ENCODE measurements at regions not wholly inside any gene's neighbourhood (a gene's known extent, or its start where the extent isn't known, plus 50 kb on each side); places are given as distances from the start of the nearest gene placed in this dataset.

- no peak for TF ChIP-seq REST (IDR thresholded peaks at IDR 0.05; ENCODE audit: insufficient read depth in 1 of 2, low read depth in 2 of 2, low read length in 2 of 2)
- no peak for TF ChIP-seq POLR2AphosphoS5 (IDR thresholded peaks at IDR 0.05; ENCODE audit: low read depth, low read length)
- no peak for TF ChIP-seq TAF1 (IDR thresholded peaks at IDR 0.05; ENCODE audit: borderline replicate concordance, insufficient read depth, low read length)
- no peak for TF ChIP-seq SIN3A (IDR thresholded peaks at IDR 0.05; ENCODE audit: borderline replicate concordance, insufficient read depth, low read length)
- no peak for TF ChIP-seq FOXP2 (optimal IDR thresholded peaks at IDR 0.05; ENCODE audit: borderline replicate concordance, extremely low read depth, extremely low read length, insufficient read depth)
These were observed 291.6 kb upstream of the SEMA3C start for GRCh38 chr7:81210137-81211064.

GRCh38 chr7:81209059-81209458 lies 290.2 kb upstream of the SEMA3C start:
- TF ChIP-seq FOXP2 (optimal IDR thresholded peaks at IDR 0.05; ENCODE audit: borderline replicate concordance, extremely low read depth, extremely low read length, insufficient read depth): no peak
- TF ChIP-seq POLR2AphosphoS5 (IDR thresholded peaks at IDR 0.05; ENCODE audit: low read depth, low read length): no peak

- no peak for TF ChIP-seq TAF1 (IDR thresholded peaks at IDR 0.05; ENCODE audit: borderline replicate concordance, insufficient read depth, low read length)
These were observed 288.9 kb upstream of the SEMA3C start for GRCh38 chr7:81207801-81208200.

- TF ChIP-seq SIN3A (IDR thresholded peaks at IDR 0.05; ENCODE audit: borderline replicate concordance, insufficient read depth, low read length): no peak
- no peak for TF ChIP-seq TAF1 (IDR thresholded peaks at IDR 0.05; ENCODE audit: borderline replicate concordance, insufficient read depth, low read length)
- no peak for TF ChIP-seq FOXP2 (optimal IDR thresholded peaks at IDR 0.05; ENCODE audit: borderline replicate concordance, extremely low read depth, extremely low read length, insufficient read depth)
- TF ChIP-seq POLR2AphosphoS5 (IDR thresholded peaks at IDR 0.05; ENCODE audit: low read depth, low read length): no peak
- no peak for TF ChIP-seq REST (IDR thresholded peaks at IDR 0.05; ENCODE audit: insufficient read depth in 1 of 2, low read depth in 2 of 2, low read length in 2 of 2)
These were observed 288.0 kb upstream of the SEMA3C start for GRCh38 chr7:81206667-81207360.

- TF ChIP-seq REST (IDR thresholded peaks at IDR 0.05; ENCODE audit: insufficient read depth in 1 of 2, low read depth in 2 of 2, low read length in 2 of 2) (no peak), SIN3A (IDR thresholded peaks at IDR 0.05; ENCODE audit: borderline replicate concordance, insufficient read depth, low read length) (no peak), POLR2AphosphoS5 (IDR thresholded peaks at IDR 0.05; ENCODE audit: low read depth, low read length) (no peak), TAF1 (IDR thresholded peaks at IDR 0.05; ENCODE audit: borderline replicate concordance, insufficient read depth, low read length) (no peak), FOXP2 (optimal IDR thresholded peaks at IDR 0.05; ENCODE audit: borderline replicate concordance, extremely low read depth, extremely low read length, insufficient read depth) (no peak)
These were observed 287.4 kb upstream of the SEMA3C start for GRCh38 chr7:81206217-81206616.

- no peak for TF ChIP-seq FOXP2 (optimal IDR thresholded peaks at IDR 0.05; ENCODE audit: borderline replicate concordance, extremely low read depth, extremely low read length, insufficient read depth)
- TF ChIP-seq SIN3A (IDR thresholded peaks at IDR 0.05; ENCODE audit: borderline replicate concordance, insufficient read depth, low read length): no peak
- TF ChIP-seq TAF1 (IDR thresholded peaks at IDR 0.05; ENCODE audit: borderline replicate concordance, insufficient read depth, low read length): no peak
- TF ChIP-seq POLR2AphosphoS5 (IDR thresholded peaks at IDR 0.05; ENCODE audit: low read depth, low read length): no peak
- TF ChIP-seq REST (IDR thresholded peaks at IDR 0.05; ENCODE audit: insufficient read depth in 1 of 2, low read depth in 2 of 2, low read length in 2 of 2): no peak
These were observed 282.3 kb upstream of the SEMA3C start for GRCh38 chr7:81201188-81201587.

All from PFSK-1 (cell line).